Breast epithelium (tissue), 4 donors: ENCODE measurements at regions not wholly inside any gene's neighbourhood (a gene's known extent, or its start where the extent isn't known, plus 50 kb on each side); places are given as distances from the start of the nearest gene placed in this dataset.

Experiments
- DNase-seq, 2 donors: peaks; one replicate each; pipeline ENCODE4 v3.0.0-alpha.2; 2019; ENCODE audit warnings: low spot score in 2 of 2
- H3K27ac ChIP-seq, 2 donors: fragments of 200-600 bp; sonication (generic) in 1 of 2; one replicate each; pipeline ENCODE4 v1.5.1; 2016 to 2019; ENCODE audit warnings: mild to moderate bottlenecking in 1 of 2
- H3K27me3 ChIP-seq, 2 donors: fragments of 200-600 bp; sonication (generic) in 1 of 2; one replicate each; pipeline versions ENCODE4 v1.5.1 to v1.6.0; 2017 to 2019; ENCODE audit warnings: control low read depth in 1 of 2, mild to moderate bottlenecking in 1 of 2
- H3K36me3 ChIP-seq: fragments of 200-600 bp; one replicate; pipeline ENCODE4 v1.5.1; 2019
- H3K4me1 ChIP-seq, 2 donors: fragments of 200-600 bp; sonication (generic); one replicate each; pipeline ENCODE4 v1.5.1; 2016 to 2019; ENCODE audit warnings: control low read depth in 1 of 2
- H3K4me3 ChIP-seq, 3 donors: fragments of 200-600 bp; sonication (generic); 1 replicate in 2 of 3; 2 replicates in 1 of 3; pipeline ENCODE4 v1.5.1; 2016 to 2019; ENCODE audit warnings: mild to moderate bottlenecking in 3 of 3, moderate library complexity in 2 of 3
- H3K9me3 ChIP-seq, 2 donors: fragments of 200-600 bp; sonication (generic) in 1 of 2; one replicate each; pipeline ENCODE4 v1.5.1; 2016 to 2019; ENCODE audit warnings: control low read depth in 1 of 2
- CTCF ChIP-seq, 3 donors: fragments of 450-650 bp; IDR thresholded peaks; one replicate each; pipeline ENCODE4 v1.5.1; 2016 to 2017; ENCODE audit warnings: antibody characterized with exemption in 3 of 3, mild to moderate bottlenecking in 3 of 3, moderate library complexity in 3 of 3
- POLR2A ChIP-seq: fragments of 450-650 bp; IDR thresholded peaks from one replicate; pipeline ENCODE4 v1.6.1; 2016; ENCODE audit warnings: antibody characterized with exemption, mild to moderate bottlenecking, moderate library complexity
- POLR2AphosphoS5 ChIP-seq, 3 donors: sonication (generic); formaldehyde crosslinking; IDR thresholded peaks; one replicate each; pipeline ENCODE4 v1.6.1; 2017; ENCODE audit warnings: antibody characterized with exemption in 3 of 3
- intact Hi-C: fragments of 100-400 bp; cut with DNase I; formaldehyde crosslinking; loops from one replicate; pipeline ENCODE4 v1.15.1; 2023; ENCODE audit warnings: low total_unique reads

- no peaks in the 10 kb centered on the region for H3K9me3 ChIP-seq
- no peak overlapping the region for H3K4me3 ChIP-seq
- H3K36me3 ChIP-seq = no peaks in the 10 kb centered on the region
- TF ChIP-seq CTCF (IDR thresholded peaks at IDR 0.05) (no peak), POLR2AphosphoS5 (IDR thresholded peaks at IDR 0.05) (no peak), POLR2A (no peak)
- DNase-seq = no peak
- intact Hi-C loops = no loop called here
- H3K4me1 ChIP-seq = no peaks in the 10 kb centered on the region
- no peak overlapping the region for H3K27ac ChIP-seq
- H3K27me3 ChIP-seq = no peaks in the 10 kb centered on the region
Measured at GRCh38 chr2:51219468-51219867, 187.5 kb upstream of the NRXN1 start.

- Histone ChIP-seq H3K4me1 (no peaks in the 10 kb centered on the region), H3K27ac (no peak overlapping the region), H3K27me3 (no peaks in the 10 kb centered on the region), H3K36me3 (no peaks in the 10 kb centered on the region), H3K4me3 (no peak overlapping the region), H3K9me3 (no peaks in the 10 kb centered on the region)
- TF ChIP-seq POLR2AphosphoS5 (IDR thresholded peaks at IDR 0.05) (no peak), POLR2A (no peak)
- intact Hi-C loops = no loop called here
- no peak for DNase-seq
Measured at GRCh38 chr2:51218047-51218446, 186.1 kb upstream of the NRXN1 start.

- intact Hi-C loops = loop anchor here (1.0 kb wide), 1 partner anchor 10 kb away; no protein-coding TSS in a partner anchor
- no peak for TF ChIP-seq POLR2A
- no peak for TF ChIP-seq POLR2AphosphoS5 (IDR thresholded peaks at IDR 0.05)
- TF ChIP-seq CTCF (IDR thresholded peaks at IDR 0.05) = no peak
- no peaks in the 10 kb centered on the region for H3K36me3 ChIP-seq
- H3K4me1 ChIP-seq = no peaks in the 10 kb centered on the region
- no peak for DNase-seq
- H3K27ac ChIP-seq = no peak overlapping the region
- H3K9me3 ChIP-seq = no peaks in the 10 kb centered on the region
- H3K4me3 ChIP-seq = no peak overlapping the region
- H3K27me3 ChIP-seq = no peaks in the 10 kb centered on the region
Measured at GRCh38 chr2:51213826-51214225, 181.9 kb upstream of the NRXN1 start.

- Histone ChIP-seq H3K9me3 (no peaks in the 10 kb centered on the region), H3K27me3 (no peaks in the 10 kb centered on the region), H3K4me1 (no peaks in the 10 kb centered on the region), H3K36me3 (no peaks in the 10 kb centered on the region), H3K27ac (no peak overlapping the region), H3K4me3 (no peak overlapping the region)
- intact Hi-C loops = no loop called here
- no peak for DNase-seq
- TF ChIP-seq CTCF (IDR thresholded peaks at IDR 0.05) (no peak), POLR2A (no peak), POLR2AphosphoS5 (IDR thresholded peaks at IDR 0.05) (no peak)
Measured at GRCh38 chr2:51212374-51212773, 180.4 kb upstream of the NRXN1 start.

GRCh38 chr2:51208521-51208920 is 176.6 kb upstream of the NRXN1 start:
- Histone ChIP-seq H3K9me3 (no peaks in the 10 kb centered on the region), H3K4me3 (no peak overlapping the region), H3K27ac (no peak overlapping the region), H3K27me3 (no peaks in the 10 kb centered on the region), H3K36me3 (no peaks in the 10 kb centered on the region), H3K4me1 (no peaks in the 10 kb centered on the region)
- TF ChIP-seq POLR2AphosphoS5 (IDR thresholded peaks at IDR 0.05) = no peak
- TF ChIP-seq CTCF (IDR thresholded peaks at IDR 0.05) = no peak
- no peak for TF ChIP-seq POLR2A
- intact Hi-C loops = no loop called here
- DNase-seq = no peak

- TF ChIP-seq POLR2A (no peak), POLR2AphosphoS5 (IDR thresholded peaks at IDR 0.05) (no peak), CTCF (IDR thresholded peaks at IDR 0.05) (no peak)
- intact Hi-C loops = no loop called here
- no peaks in the 10 kb centered on the region for H3K4me1 ChIP-seq
- no peak for DNase-seq
- no peak overlapping the region for H3K4me3 ChIP-seq
- H3K36me3 ChIP-seq = no peaks in the 10 kb centered on the region
- H3K9me3 ChIP-seq = no peaks in the 10 kb centered on the region
- H3K27ac ChIP-seq = no peak overlapping the region
- no peaks in the 10 kb centered on the region for H3K27me3 ChIP-seq
Measured at GRCh38 chr2:51201295-51201694, 169.4 kb upstream of the NRXN1 start.
